GM23338 (cell line): ENCODE measurements at regions not wholly inside any gene's neighbourhood (a gene's known extent, or its start where the extent isn't known, plus 50 kb on each side); places are given as distances from the start of the nearest gene placed in this dataset.

Source experiments
- ATAC-seq: fragments of 200-7000 bp; cut with Tn5 transposase; 3 replicates; pipeline ENCODE4 v1.9.1; 2020
- DNase-seq: peaks from one replicate; pipeline ENCODE4 v3.0.0-alpha.2; 2015; ENCODE audit warnings: low spot score
- H2AFZ ChIP-seq: fragments of 200-600 bp; sonication (generic); 2 replicates; pipeline ENCODE4 v1.8.0; 2016; ENCODE audit warnings: antibody characterized with exemption, mild to moderate bottlenecking, moderate library complexity
- H3F3A ChIP-seq: fragments of 200-600 bp; sonication (generic); replicated peaks from 2 replicates; pipeline ENCODE4 v1.8.0; 2017; ENCODE audit warnings: antibody characterized with exemption, mixed run types, low read depth
- H3K27ac ChIP-seq: fragments of 200-600 bp; sonication (generic); 2 replicates; pipeline ENCODE4 v1.6.1; 2016; ENCODE audit warnings: low read depth
- H3K27me3 ChIP-seq: fragments of 200-600 bp; sonication (generic); 2 replicates; pipeline ENCODE4 v1.8.0; 2016; ENCODE audit warnings: mild to moderate bottlenecking, mixed run types, moderate library complexity; ENCODE audit not compliant: insufficient read depth
- H3K36me3 ChIP-seq: fragments of 200-600 bp; sonication (generic); 2 replicates; pipeline ENCODE4 v1.8.0; 2016; ENCODE audit warnings: mild to moderate bottlenecking; ENCODE audit not compliant: insufficient read depth
- H3K4me1 ChIP-seq: fragments of 200-600 bp; sonication (generic); 2 replicates; pipeline ENCODE4 v1.8.0; 2016; ENCODE audit warnings: mild to moderate bottlenecking, moderate library complexity; ENCODE audit not compliant: insufficient read depth
- H3K4me2 ChIP-seq: fragments of 200-600 bp; sonication (generic); 2 replicates; pipeline ENCODE4 v1.7.1; 2017; ENCODE audit warnings: mixed run types
- H3K4me3 ChIP-seq: fragments of 200-600 bp; sonication (generic); 2 replicates; pipeline ENCODE4 v1.6.1; 2016; ENCODE audit warnings: mixed run types
- H3K79me2 ChIP-seq: fragments of 200-600 bp; sonication (generic); replicated peaks from 2 replicates; pipeline ENCODE4 v1.8.0; 2017; ENCODE audit warnings: mild to moderate bottlenecking; ENCODE audit not compliant: insufficient read depth
- H3K9me2 ChIP-seq: fragments of 200-600 bp; sonication (generic); 2 replicates; pipeline ENCODE4 v1.8.0; 2017; ENCODE audit not compliant: insufficient read depth
- H4K20me1 ChIP-seq: fragments of 200-600 bp; sonication (generic); replicated peaks from 2 replicates; pipeline ENCODE4 v1.8.0; 2017; ENCODE audit warnings: mild to moderate bottlenecking; ENCODE audit not compliant: insufficient read depth
- H3K27ac Mint-ChIP-seq: 2 replicates; pipeline ENCODE4 v1.8.0; 2020; ENCODE audit warnings: inconsistent platforms, mild to moderate bottlenecking, moderate library complexity, mixed read lengths
- H3K27me3 Mint-ChIP-seq: 3 replicates; pipeline ENCODE4 v1.8.0; 2022; ENCODE audit warnings: low read depth, mild to moderate bottlenecking, moderate library complexity, mixed read lengths, inconsistent platforms; ENCODE audit not compliant: insufficient read depth, poor library complexity
- H3K36me3 Mint-ChIP-seq: 3 replicates; pipeline ENCODE4 v1.8.0; 2021; ENCODE audit warnings: low read depth, mild to moderate bottlenecking, inconsistent platforms, moderate library complexity, mixed read lengths
- H3K4me1 Mint-ChIP-seq: 3 replicates; pipeline ENCODE4 v1.8.0; 2020; ENCODE audit warnings: mild to moderate bottlenecking, inconsistent platforms, mixed read lengths
- H3K4me3 Mint-ChIP-seq: 3 replicates; pipeline ENCODE4 v1.8.0; 2021; ENCODE audit warnings: moderate library complexity, mild to moderate bottlenecking, inconsistent platforms, mixed read lengths
- H3K9me3 Mint-ChIP-seq: 3 replicates; pipeline ENCODE4 v1.8.0; 2020; ENCODE audit warnings: moderate library complexity, mild to moderate bottlenecking, inconsistent platforms, mixed read lengths
- JUNB ChIP-seq: IDR thresholded peaks from one replicate; pipeline ENCODE4 v1.6.1; 2016; ENCODE audit warnings: antibody characterized with exemption; ENCODE audit not compliant: unreplicated experiment
- NANOG ChIP-seq: IDR thresholded peaks from 2 replicates; pipeline ENCODE4 v1.6.1; 2016; ENCODE audit warnings: antibody characterized with exemption, borderline replicate concordance
- ZNF462 ChIP-seq: fragments of 250-450 bp; sonication (Bioruptor Pico); IDR thresholded peaks from 2 replicates; pipeline ENCODE4 v1.5.0; 2020; ENCODE audit warnings: mild to moderate bottlenecking, moderate library complexity
- TF ChIP-seq, protein P1 (sequence below), 2 experiments: fragments of 200-600 bp in 1 of 2; sonication (generic) in 1 of 2; conservative IDR thresholded peaks; 2 replicates each; pipeline versions ENCODE4 v1.5.1 to v1.6.1; 2016 to 2017; ENCODE audit warnings: antibody characterized with exemption in 2 of 2, low read depth in 2 of 2, mild to moderate bottlenecking in 2 of 2, moderate library complexity in 1 of 2

DNA sequence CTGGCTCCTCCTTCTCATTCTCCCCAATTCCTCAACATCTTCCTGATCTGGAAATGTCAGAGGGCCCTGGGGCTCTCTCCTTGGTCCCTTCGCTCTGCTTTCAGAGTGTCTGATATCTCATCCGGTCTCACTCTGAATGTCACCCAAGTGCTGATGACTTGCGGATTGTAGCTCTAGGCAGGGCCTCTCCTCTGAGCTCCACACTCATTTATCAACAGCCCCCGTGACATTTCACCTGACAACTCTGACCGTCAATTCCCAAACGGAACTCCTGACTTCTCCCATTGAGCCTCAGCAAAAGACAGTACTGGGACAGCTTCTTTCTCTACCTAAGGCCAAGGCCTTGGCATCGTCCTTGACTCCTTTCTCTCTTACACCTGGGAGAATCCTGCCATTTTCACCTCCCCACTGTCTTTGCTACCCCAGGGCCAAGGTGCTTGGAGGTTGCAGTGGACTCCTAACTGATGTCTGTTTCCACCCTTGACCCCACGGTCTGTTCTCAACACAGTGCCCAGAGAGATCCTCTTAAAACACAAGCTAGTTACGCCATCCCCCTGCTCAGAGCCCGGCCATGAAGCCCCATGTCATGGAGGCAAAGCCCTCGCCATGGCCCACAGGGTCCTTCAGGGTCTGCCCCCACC, 57.5 kb upstream of the THY1 start (continued):
- TF ChIP-seq, protein P1, sequence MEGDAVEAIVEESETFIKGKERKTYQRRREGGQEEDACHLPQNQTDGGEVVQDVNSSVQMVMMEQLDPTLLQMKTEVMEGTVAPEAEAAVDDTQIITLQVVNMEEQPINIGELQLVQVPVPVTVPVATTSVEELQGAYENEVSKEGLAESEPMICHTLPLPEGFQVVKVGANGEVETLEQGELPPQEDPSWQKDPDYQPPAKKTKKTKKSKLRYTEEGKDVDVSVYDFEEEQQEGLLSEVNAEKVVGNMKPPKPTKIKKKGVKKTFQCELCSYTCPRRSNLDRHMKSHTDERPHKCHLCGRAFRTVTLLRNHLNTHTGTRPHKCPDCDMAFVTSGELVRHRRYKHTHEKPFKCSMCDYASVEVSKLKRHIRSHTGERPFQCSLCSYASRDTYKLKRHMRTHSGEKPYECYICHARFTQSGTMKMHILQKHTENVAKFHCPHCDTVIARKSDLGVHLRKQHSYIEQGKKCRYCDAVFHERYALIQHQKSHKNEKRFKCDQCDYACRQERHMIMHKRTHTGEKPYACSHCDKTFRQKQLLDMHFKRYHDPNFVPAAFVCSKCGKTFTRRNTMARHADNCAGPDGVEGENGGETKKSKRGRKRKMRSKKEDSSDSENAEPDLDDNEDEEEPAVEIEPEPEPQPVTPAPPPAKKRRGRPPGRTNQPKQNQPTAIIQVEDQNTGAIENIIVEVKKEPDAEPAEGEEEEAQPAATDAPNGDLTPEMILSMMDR (conservative IDR thresholded peaks at IDR 0.05; ENCODE audit: low read depth in 2 of 2) = no peak

GRCh38 chr11:119479685-119480275, 56.8 kb upstream of the THY1 start:
- H3K4me1 Mint-ChIP-seq = peaks cover 29% of the 10 kb centered on the region
- ATAC-seq (peak; percentile 38), DNase-seq (peak; percentile 89)
- Histone ChIP-seq H2AFZ (no peak overlapping the region), H3K4me1 (no peaks in the 10 kb centered on the region; the same call in 1 of the 2 replicates), H3K4me3 (no peak overlapping the region), H3K4me2 (no peak overlapping the region), H3F3A (no peaks in the 10 kb centered on the region), H3K9me2 (no peaks in the 10 kb centered on the region), H4K20me1 (no peaks in the 10 kb centered on the region), H3K27me3 (no peaks in the 10 kb centered on the region), H3K27ac (no peak overlapping the region), H3K36me3 (no peaks in the 10 kb centered on the region), H3K79me2 (no peaks in the 10 kb centered on the region)
- H3K36me3 Mint-ChIP-seq = no peaks in the 10 kb centered on the region; the same call in 2 of the 3 replicates
- peaks cover 28% of the 10 kb centered on the region for H3K27me3 Mint-ChIP-seq
- no peaks in the 10 kb centered on the region for H3K9me3 Mint-ChIP-seq
- no peak overlapping the region for H3K27ac Mint-ChIP-seq
- TF ChIP-seq JUNB (no peak), NANOG (no peak), ZNF462 (CRISPR knock-in tag) (0 out of 2 replicates have a peak, but pooled peaks have one; percentile 33)
- TF ChIP-seq, protein P1 (conservative IDR thresholded peaks at IDR 0.05; ENCODE audit: low read depth in 2 of 2) = peak; percentile 75 to 82
- H3K4me3 Mint-ChIP-seq = no peak overlapping the region
